Astrocyte (in vitro differentiated cells and primary cell): ENCODE measurements at regions not wholly inside any gene's neighbourhood (a gene's known extent, or its start where the extent isn't known, plus 50 kb on each side); places are given as distances from the start of the nearest gene placed in this dataset.

Experiments
- CTCF ChIP-seq: IDR thresholded peaks from 2 replicates; pipeline ENCODE4 v1.5.1; 2011; ENCODE audit warnings: low read depth, mild to moderate bottlenecking, inconsistent platforms, low read length, moderate library complexity; ENCODE audit not compliant: insufficient read depth
- EZH2 ChIP-seq: IDR thresholded peaks from 2 replicates; pipeline ENCODE4 v1.6.1; 2012; ENCODE audit warnings: mild to moderate bottlenecking, low read length, inconsistent platforms; ENCODE audit not compliant: insufficient read depth

- TF ChIP-seq CTCF = no peak
- TF ChIP-seq EZH2 = no peak
Measured at GRCh38 chr11:116636341-116636929, 136.4 kb downstream of the BUD13 start.
